Liver (tissue), 8 donors: ENCODE measurements at regions not wholly inside any gene's neighbourhood (a gene's known extent, or its start where the extent isn't known, plus 50 kb on each side); places are given as distances from the start of the nearest gene placed in this dataset.

ENCODE experiments used
- DNase-seq: peaks from one replicate; pipeline ENCODE4 v3.0.0-alpha.2; 2017; ENCODE audit warnings: low spot score
- H3K27ac ChIP-seq, 2 donors: one replicate each; pipeline ENCODE4 v1.7.0; 2013; ENCODE audit warnings: inconsistent platforms in 2 of 2, low read length in 2 of 2, control low read depth in 1 of 2, low read depth in 1 of 2, mild to moderate bottlenecking in 1 of 2
- H3K27me3 ChIP-seq, 4 donors: one replicate each; pipeline versions ENCODE4 v1.6.1 to v1.7.0; 2013; ENCODE audit warnings: low read length in 3 of 4, inconsistent platforms in 1 of 4, mild to moderate bottlenecking in 1 of 4, moderate library complexity in 1 of 4; ENCODE audit not compliant: control insufficient read depth in 4 of 4, insufficient read depth in 4 of 4
- H3K36me3 ChIP-seq, 4 donors: one replicate each; pipeline versions ENCODE4 v1.6.1 to v1.7.0; 2013; ENCODE audit warnings: low read length in 3 of 4, mild to moderate bottlenecking in 3 of 4, low read depth in 1 of 4, moderate library complexity in 1 of 4; ENCODE audit not compliant: control insufficient read depth in 4 of 4, insufficient read depth in 3 of 4
- H3K4me1 ChIP-seq, 4 donors: one replicate each; pipeline versions ENCODE4 v1.6.1 to v1.7.0; 2013; ENCODE audit warnings: low read length in 3 of 4, mild to moderate bottlenecking in 3 of 4, moderate library complexity in 1 of 4; ENCODE audit not compliant: control insufficient read depth in 4 of 4, insufficient read depth in 4 of 4
- H3K4me3 ChIP-seq, 3 donors: one replicate each; pipeline versions ENCODE4 v1.6.1 to v1.7.0; 2013; ENCODE audit warnings: low read length in 3 of 3, control low read depth in 1 of 3, low read depth in 1 of 3, mild to moderate bottlenecking in 1 of 3
- H3K9ac ChIP-seq, 2 donors: one replicate each; pipeline ENCODE4 v1.7.0; 2013; ENCODE audit warnings: low read length in 2 of 2, mild to moderate bottlenecking in 2 of 2, moderate library complexity in 2 of 2, control low read depth in 1 of 2, low read depth in 1 of 2
- H3K9me3 ChIP-seq, 4 donors: one replicate each; pipeline versions ENCODE4 v1.6.1 to v1.7.0; 2013; ENCODE audit warnings: low read length in 3 of 4; ENCODE audit not compliant: control insufficient read depth in 4 of 4
- CTCF ChIP-seq: fragments of 150-350 bp; IDR thresholded peaks from 2 replicates; pipeline ENCODE4 v1.5.1; 2017; ENCODE audit warnings: improper control_type of control experiment, low read depth, low read length; ENCODE audit not compliant: missing input control
- EGR1 ChIP-seq, 2 donors: IDR thresholded peaks; 2 replicates each; pipeline ENCODE4 v1.6.1; 2016 to 2018; ENCODE audit warnings: antibody characterized with exemption in 2 of 2, low read depth in 2 of 2
- FOXA1 ChIP-seq: IDR thresholded peaks from 2 replicates; pipeline ENCODE4 v1.6.1; 2016; ENCODE audit warnings: antibody characterized with exemption
- FOXA2 ChIP-seq: IDR thresholded peaks from 2 replicates; pipeline ENCODE4 v1.6.1; 2016; ENCODE audit warnings: antibody characterized with exemption
- GABPA ChIP-seq, 2 donors: IDR thresholded peaks in 1 of 2; conservative IDR thresholded peaks in 1 of 2; 2 replicates each; pipeline ENCODE4 v1.6.1; 2016; ENCODE audit warnings: antibody characterized with exemption in 2 of 2, mild to moderate bottlenecking in 1 of 2, moderate library complexity in 1 of 2
- HNF4G ChIP-seq: IDR thresholded peaks from 2 replicates; pipeline ENCODE4 v1.6.1; 2016; ENCODE audit warnings: antibody characterized with exemption
- JUND ChIP-seq, 2 donors: IDR thresholded peaks; 2 replicates each; pipeline ENCODE4 v1.6.1; 2016; ENCODE audit warnings: antibody characterized with exemption in 2 of 2
- NR2F2 ChIP-seq: IDR thresholded peaks from 2 replicates; pipeline ENCODE4 v1.6.1; 2016; ENCODE audit warnings: antibody characterized with exemption
- RAD21 ChIP-seq, 2 donors: IDR thresholded peaks; 2 replicates each; pipeline ENCODE4 v1.6.1; 2016; ENCODE audit warnings: antibody characterized with exemption in 2 of 2, mild to moderate bottlenecking in 2 of 2
- REST ChIP-seq: IDR thresholded peaks from 2 replicates; pipeline ENCODE4 v1.6.1; 2016; ENCODE audit warnings: antibody characterized with exemption, mild to moderate bottlenecking
- RXRA ChIP-seq, 2 donors: IDR thresholded peaks; 2 replicates each; pipeline ENCODE4 v1.6.1; 2017 to 2018; ENCODE audit warnings: antibody characterized with exemption in 2 of 2, mild to moderate bottlenecking in 1 of 2
- SP1 ChIP-seq: IDR thresholded peaks from 2 replicates; pipeline ENCODE4 v1.6.1; 2018; ENCODE audit warnings: antibody characterized with exemption, mild to moderate bottlenecking
- TAF1 ChIP-seq: conservative IDR thresholded peaks from 2 replicates; pipeline ENCODE4 v1.6.1; 2016; ENCODE audit warnings: antibody characterized with exemption, mild to moderate bottlenecking
- ZBTB33 ChIP-seq: IDR thresholded peaks from 2 replicates; pipeline ENCODE4 v1.6.1; 2016; ENCODE audit warnings: antibody characterized with exemption
- WGBS: extraction: QIAGEN DNeasy Blood & Tissue Kit; methylation state at CpG from one replicate; pipeline ENCODE4 v1.1.7; 2013; 5-methylcytosine and 5-hydroxymethylcytosine counted together
- TF ChIP-seq, protein P1 (sequence below): IDR thresholded peaks from 2 replicates; pipeline ENCODE4 v1.6.1; 2016; ENCODE audit warnings: antibody characterized with exemption
- TF ChIP-seq, protein P2 (sequence below): IDR thresholded peaks from 2 replicates; pipeline ENCODE4 v1.6.1; 2016; ENCODE audit warnings: antibody characterized with exemption
- donor health status: healthy.
- donor health status: healthy.
- donor health status: healthy.
- donor health status: healthy.
- donor health status: healthy.

- no peak for DNase-seq
- no peaks in the 10 kb centered on the region for H3K36me3 ChIP-seq
- no peak overlapping the region for H3K4me3 ChIP-seq
- peaks cover 0 to 2% (median 0%) of the 10 kb centered on the region in 4 donors for H3K9me3 ChIP-seq
- no peaks in the 10 kb centered on the region for H3K4me1 ChIP-seq
- no peak overlapping the region for H3K27ac ChIP-seq
- no peak for TF ChIP-seq ZBTB33
- TF ChIP-seq EGR1 (IDR thresholded peaks at IDR 0.05; ENCODE audit: low read depth in 2 of 2) = no peak
- TF ChIP-seq, protein P1, sequence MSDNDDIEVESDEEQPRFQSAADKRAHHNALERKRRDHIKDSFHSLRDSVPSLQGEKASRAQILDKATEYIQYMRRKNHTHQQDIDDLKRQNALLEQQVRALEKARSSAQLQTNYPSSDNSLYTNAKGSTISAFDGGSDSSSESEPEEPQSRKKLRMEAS = no peak
- TF ChIP-seq, protein P2, sequence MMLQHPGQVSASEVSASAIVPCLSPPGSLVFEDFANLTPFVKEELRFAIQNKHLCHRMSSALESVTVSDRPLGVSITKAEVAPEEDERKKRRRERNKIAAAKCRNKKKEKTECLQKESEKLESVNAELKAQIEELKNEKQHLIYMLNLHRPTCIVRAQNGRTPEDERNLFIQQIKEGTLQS = no peak
- TF ChIP-seq NR2F2 = no peak
- no peak for TF ChIP-seq HNF4G
- TF ChIP-seq GABPA (IDR thresholded peaks at IDR 0.05 in 1 of 2, conservative IDR thresholded peaks at IDR 0.05 in 1 of 2) = no peak
- no peak for TF ChIP-seq FOXA1
- TF ChIP-seq RAD21 (IDR thresholded peaks at IDR 0.05) = no peak
- TF ChIP-seq FOXA2 = no peak
- no peak for TF ChIP-seq SP1
- TF ChIP-seq RXRA (IDR thresholded peaks at IDR 0.05) = no peak
- no peak for TF ChIP-seq TAF1
- no peak for TF ChIP-seq JUND (IDR thresholded peaks at IDR 0.05)
- no peak for TF ChIP-seq CTCF
- H3K9ac ChIP-seq = no peak overlapping the region
- no peaks in the 10 kb centered on the region for H3K27me3 ChIP-seq
- 77% methylated on average over 4 of the region's 4 CpGs for WGBS
These were observed 172.8 kb upstream of the UBE3A start for GRCh38 chr15:25611603-25612002.

DNA sequence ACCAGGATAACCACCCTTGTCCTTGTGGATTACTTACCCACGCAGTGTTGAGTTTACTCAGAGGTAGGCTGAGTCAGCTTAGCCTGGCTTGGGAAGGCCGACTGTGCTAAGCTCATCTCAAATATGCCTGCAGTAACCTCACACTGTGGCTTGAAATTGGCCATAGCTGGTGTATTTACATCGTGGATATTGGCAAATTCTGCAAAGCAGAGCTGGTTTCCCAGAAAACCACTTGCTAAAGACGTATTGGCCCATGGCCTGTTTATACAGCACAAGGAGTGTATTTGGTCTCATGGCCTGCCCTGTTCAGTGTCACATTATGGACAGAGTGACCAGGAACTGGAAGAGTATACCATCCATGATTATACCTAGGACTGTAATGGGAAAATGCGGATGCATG lies 170.5 kb upstream of the UBE3A start:
- Histone ChIP-seq H3K36me3 (no peaks in the 10 kb centered on the region), H3K27me3 (no peaks in the 10 kb centered on the region), H3K4me1 (no peaks in the 10 kb centered on the region), H3K27ac (no peak overlapping the region), H3K9me3 (no peaks in the 10 kb centered on the region), H3K4me3 (no peak overlapping the region), H3K9ac (no peak overlapping the region)
- 80% methylated on average over 5 of the region's 5 CpGs for WGBS
- TF ChIP-seq JUND (IDR thresholded peaks at IDR 0.05) = no peak
- TF ChIP-seq EGR1 (IDR thresholded peaks at IDR 0.05; ENCODE audit: low read depth in 2 of 2) = no peak
- no peak for TF ChIP-seq FOXA1
- no peak for TF ChIP-seq REST
- TF ChIP-seq RAD21 (IDR thresholded peaks at IDR 0.05) = no peak
- TF ChIP-seq CTCF = no peak
- DNase-seq = no peak
